ENCODE measurements at regions not wholly inside any gene's neighbourhood (a gene's known extent, or its start where the extent isn't known, plus 50 kb on each side); places are given as distances from the start of the nearest gene placed in this dataset.

GRCh38 chr2:13109516-13109915 is 392.8 kb downstream of the TRIB2 start (continued):
- no peak for TF ChIP-seq ATF6 (CRISPR knock-in tag; IDR thresholded peaks at IDR 0.05)

GRCh38 chr2:13110825-13111224 is 394.1 kb downstream of the TRIB2 start:
- no peak for ATAC-seq
- TF ChIP-seq MYBL2 (CRISPR knock-in tag; IDR thresholded peaks at IDR 0.05), result no peak
- no peak for TF ChIP-seq FOXP4 (CRISPR knock-in tag; IDR thresholded peaks at IDR 0.05)
- TF ChIP-seq HMGA2 (CRISPR knock-in tag; IDR thresholded peaks at IDR 0.05), result no peak
- TF ChIP-seq PRRX2 (CRISPR knock-in tag; IDR thresholded peaks at IDR 0.05), result no peak
- no peak for TF ChIP-seq JAZF1 (CRISPR knock-in tag; IDR thresholded peaks at IDR 0.05)
- no peak for TF ChIP-seq ATF6 (CRISPR knock-in tag; IDR thresholded peaks at IDR 0.05)
- no peak for TF ChIP-seq CTCF (IDR thresholded peaks at IDR 0.05)
- TF ChIP-seq CBFB (CRISPR knock-in tag; IDR thresholded peaks at IDR 0.05; ENCODE audit: low read depth), result no peak
- no peak for TF ChIP-seq ATF2 (CRISPR knock-in tag; IDR thresholded peaks at IDR 0.05; ENCODE audit: borderline replicate concordance, low read depth)
- TF ChIP-seq STAT6 (CRISPR knock-in tag; conservative IDR thresholded peaks at IDR 0.05; ENCODE audit: low read depth), result no peak
- no peak for TF ChIP-seq MLX (CRISPR knock-in tag; IDR thresholded peaks at IDR 0.05)
- DNase-seq (ENCODE audit: low spot score), result no peak

More at GRCh38 chr2:13110825-13111224, 394.1 kb downstream of the TRIB2 start:
- H3K4me3 Mint-ChIP-seq, result no peak overlapping the region
- peaks cover 4% of the 10 kb centered on the region; the same call in 1 of the 2 replicates for H3K4me1 Mint-ChIP-seq
- H3K9me3 Mint-ChIP-seq, result no peaks in the 10 kb centered on the region
- CTCF ChIA-PET, result no interaction called here
- no peaks in the 10 kb centered on the region for H3K36me3 Mint-ChIP-seq
- H3K27ac Mint-ChIP-seq, result no peak overlapping the region
- POLR2A ChIA-PET, result no interaction called here
- no peaks in the 10 kb centered on the region for H3K27me3 Mint-ChIP-seq (ENCODE audit: low read depth)

Data from WTC11 (cell line).